GM12865 (cell line): ENCODE measurements at regions not wholly inside any gene's neighbourhood (a gene's known extent, or its start where the extent isn't known, plus 50 kb on each side); places are given as distances from the start of the nearest gene placed in this dataset.
A peak's percentile ranks its signal among the peaks of the same experiment; 100 is the strongest.

ENCODE experiments used
- DNase-seq: peaks from one replicate; pipeline ENCODE4 v3.0.0; 2010; ENCODE audit warnings: low read depth
- H3K4me3 ChIP-seq: 2 replicates; pipeline ENCODE4 v1.5.1; 2011; ENCODE audit warnings: mild to moderate bottlenecking, low read depth, low read length, control low read depth
- CTCF ChIP-seq: IDR thresholded peaks from 2 replicates; pipeline ENCODE4 v1.5.1; 2011; ENCODE audit warnings: low read length, control low read depth, low read depth, inconsistent platforms; ENCODE audit not compliant: insufficient read depth; ENCODE audit errors: missing control alignments

GRCh38 chr14:97311411-97311810 lies 514.2 kb downstream of the VRK1 start:
- no peak for TF ChIP-seq CTCF
- DNase-seq = peak; percentile 74
- peak overlapping the region; percentile 20; the same call in 1 of the 2 replicates for H3K4me3 ChIP-seq

- TF ChIP-seq CTCF = no peak
- H3K4me3 ChIP-seq = no peak overlapping the region
- no peak for DNase-seq
Observed at GRCh38 chr14:97312910-97313309, 515.7 kb downstream of the VRK1 start.

DNA sequence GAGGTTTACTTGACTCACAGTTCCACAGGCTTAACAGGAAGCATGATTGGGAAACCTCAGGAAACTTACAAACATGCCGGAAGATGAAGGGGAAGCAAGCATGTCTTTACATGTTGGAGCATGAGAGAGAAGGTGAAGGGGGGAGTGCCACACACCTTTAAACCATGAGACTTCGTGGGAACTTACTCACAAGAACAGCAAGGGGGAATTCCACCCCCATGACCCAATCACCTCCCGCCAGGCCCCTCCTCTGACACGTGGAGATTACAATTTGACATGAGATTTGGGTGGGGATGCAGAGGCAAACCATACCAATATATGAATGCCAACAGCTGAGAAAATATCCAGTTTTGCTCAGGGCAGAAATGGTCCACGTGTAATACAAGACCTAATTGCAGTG lies 518.6 kb downstream of the VRK1 start:
- DNase-seq = peak; percentile 89
- no peak overlapping the region for H3K4me3 ChIP-seq
- TF ChIP-seq CTCF = no peak

- no peak for TF ChIP-seq CTCF
- H3K4me3 ChIP-seq = no peak overlapping the region
- peak; percentile 64 for DNase-seq
Observed at GRCh38 chr14:97318380-97318779, 521.2 kb downstream of the VRK1 start.

- H3K4me3 ChIP-seq = no peak overlapping the region
- no peak for DNase-seq
- no peak for TF ChIP-seq CTCF
Observed at GRCh38 chr14:97319691-97320090, 522.5 kb downstream of the VRK1 start.

GRCh38 chr14:97328743-97329142 lies 531.6 kb downstream of the VRK1 start:
- peak; percentile 75 for DNase-seq
- H3K4me3 ChIP-seq = peak overlapping the region; percentile 50
- TF ChIP-seq CTCF = no peak

DNA sequence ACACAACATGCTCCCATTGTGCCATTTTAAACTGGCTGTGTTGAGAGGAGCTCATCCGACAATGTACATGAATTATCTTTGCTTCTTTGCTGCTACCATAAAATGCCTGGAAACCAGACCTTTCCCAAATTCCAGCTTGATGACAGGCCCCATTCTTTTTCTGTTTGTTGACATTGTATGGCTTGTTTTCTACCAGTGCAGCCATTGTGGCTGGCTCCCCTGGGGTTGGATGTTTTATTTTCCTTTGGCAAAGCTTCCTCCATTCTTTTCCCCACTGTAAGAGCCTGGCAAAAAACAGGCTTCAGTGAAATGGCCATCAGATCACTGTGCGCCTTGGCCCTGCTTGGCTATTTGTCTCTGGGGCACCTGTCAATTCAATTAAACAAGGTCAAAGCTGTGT lies 532.5 kb downstream of the VRK1 start:
- H3K4me3 ChIP-seq = peak overlapping the region; percentile 50
- TF ChIP-seq CTCF = no peak
- DNase-seq = no peak
